ENCODE measurements at regions not wholly inside any gene's neighbourhood (a gene's known extent, or its start where the extent isn't known, plus 50 kb on each side); places are given as distances from the start of the nearest gene placed in this dataset.

DNA sequence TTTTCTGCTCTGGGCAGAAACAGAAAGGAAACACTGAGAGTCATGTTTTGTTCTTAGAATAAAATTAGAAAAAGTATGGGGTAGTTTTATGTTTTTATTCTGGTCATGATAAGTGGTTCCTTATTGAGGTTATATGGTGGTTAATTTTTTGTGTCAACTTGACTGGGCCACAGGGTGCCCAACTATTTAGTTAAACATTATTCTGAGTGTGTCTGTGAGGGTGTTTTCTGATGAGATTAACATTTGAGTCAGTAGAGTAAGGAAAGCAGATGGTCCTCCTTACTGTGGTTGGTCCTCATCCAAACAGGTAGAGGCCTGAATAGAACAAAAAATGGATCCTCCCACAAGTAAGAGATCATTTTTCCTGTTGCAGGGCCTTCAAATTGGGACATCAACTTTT, 98.9 kb downstream of the C3orf38 start:
- H3K4me3 ChIP-seq (replicated peaks; ENCODE audit: insufficient read depth, low read length), result no peak overlapping the region
- no peak for DNase-seq (ENCODE audit: low read depth in 1 of 2, low spot score in 1 of 2)
- H3K27me3 ChIP-seq (ENCODE audit: insufficient read depth, poor library complexity, severe bottlenecking), result no peaks in the 10 kb centered on the region
- no peak overlapping the region for H3K27ac ChIP-seq (replicated peaks)
- TF ChIP-seq, protein P1, sequence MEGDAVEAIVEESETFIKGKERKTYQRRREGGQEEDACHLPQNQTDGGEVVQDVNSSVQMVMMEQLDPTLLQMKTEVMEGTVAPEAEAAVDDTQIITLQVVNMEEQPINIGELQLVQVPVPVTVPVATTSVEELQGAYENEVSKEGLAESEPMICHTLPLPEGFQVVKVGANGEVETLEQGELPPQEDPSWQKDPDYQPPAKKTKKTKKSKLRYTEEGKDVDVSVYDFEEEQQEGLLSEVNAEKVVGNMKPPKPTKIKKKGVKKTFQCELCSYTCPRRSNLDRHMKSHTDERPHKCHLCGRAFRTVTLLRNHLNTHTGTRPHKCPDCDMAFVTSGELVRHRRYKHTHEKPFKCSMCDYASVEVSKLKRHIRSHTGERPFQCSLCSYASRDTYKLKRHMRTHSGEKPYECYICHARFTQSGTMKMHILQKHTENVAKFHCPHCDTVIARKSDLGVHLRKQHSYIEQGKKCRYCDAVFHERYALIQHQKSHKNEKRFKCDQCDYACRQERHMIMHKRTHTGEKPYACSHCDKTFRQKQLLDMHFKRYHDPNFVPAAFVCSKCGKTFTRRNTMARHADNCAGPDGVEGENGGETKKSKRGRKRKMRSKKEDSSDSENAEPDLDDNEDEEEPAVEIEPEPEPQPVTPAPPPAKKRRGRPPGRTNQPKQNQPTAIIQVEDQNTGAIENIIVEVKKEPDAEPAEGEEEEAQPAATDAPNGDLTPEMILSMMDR (IDR thresholded peaks at IDR 0.05; ENCODE audit: insufficient read depth, low read length), result no peak
- no peak for TF ChIP-seq GABPA (IDR thresholded peaks at IDR 0.05; ENCODE audit: low read depth)
- no peak for TF ChIP-seq POLR2AphosphoS5 (IDR thresholded peaks at IDR 0.05; ENCODE audit: low read depth)
- no peak for TF ChIP-seq REST (IDR thresholded peaks at IDR 0.05; ENCODE audit: insufficient replicate concordance, low read depth)
- TF ChIP-seq SPI1 (IDR thresholded peaks at IDR 0.05; ENCODE audit: borderline replicate concordance, low read depth), result no peak

DNA sequence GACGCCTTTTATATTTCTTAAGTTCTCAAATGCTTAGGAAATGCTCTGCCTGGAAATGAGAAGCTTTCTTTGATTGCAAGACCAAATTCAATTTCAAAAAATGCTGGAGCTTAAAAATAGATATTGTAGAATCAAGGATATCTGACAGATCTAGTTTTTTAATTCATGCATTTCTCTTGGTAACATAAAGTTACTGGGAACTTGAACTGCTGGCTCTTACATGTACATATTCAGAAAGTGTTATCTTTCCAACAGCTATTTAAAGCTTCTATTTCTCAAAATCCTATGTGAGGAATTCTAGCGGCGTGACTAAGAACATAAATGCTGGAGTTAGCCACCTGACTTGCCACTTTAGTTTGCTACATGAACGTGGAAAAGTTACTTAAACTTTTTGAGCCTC, 109.3 kb downstream of the C3orf38 start:
- no peak overlapping the region for H3K27ac ChIP-seq (replicated peaks)
- no peaks in the 10 kb centered on the region for H3K27me3 ChIP-seq (ENCODE audit: insufficient read depth, poor library complexity, severe bottlenecking)
- DNase-seq (ENCODE audit: low read depth in 1 of 2, low spot score in 1 of 2), result no peak

GRCh38 chr3:88262527-88262926, 112.8 kb downstream of the C3orf38 start:
- TF ChIP-seq GABPA (IDR thresholded peaks at IDR 0.05; ENCODE audit: low read depth) (no peak), POLR2AphosphoS5 (IDR thresholded peaks at IDR 0.05; ENCODE audit: low read depth) (no peak), SPI1 (IDR thresholded peaks at IDR 0.05; ENCODE audit: borderline replicate concordance, low read depth) (no peak)
- TF ChIP-seq, protein P1 (IDR thresholded peaks at IDR 0.05; ENCODE audit: insufficient read depth, low read length), result no peak
- no peak for DNase-seq (ENCODE audit: low read depth in 1 of 2, low spot score in 1 of 2)
- Histone ChIP-seq H3K4me3 (replicated peaks; ENCODE audit: insufficient read depth, low read length) (no peak overlapping the region), H3K27me3 (ENCODE audit: insufficient read depth, poor library complexity, severe bottlenecking) (no peaks in the 10 kb centered on the region), H3K27ac (replicated peaks) (no peak overlapping the region)

More for the DNA sequence above, 109.3 kb downstream of the C3orf38 start:
- TF ChIP-seq SPI1 (IDR thresholded peaks at IDR 0.05; ENCODE audit: borderline replicate concordance, low read depth) (no peak), POLR2AphosphoS5 (IDR thresholded peaks at IDR 0.05; ENCODE audit: low read depth) (no peak), GABPA (IDR thresholded peaks at IDR 0.05; ENCODE audit: low read depth) (no peak), REST (IDR thresholded peaks at IDR 0.05; ENCODE audit: insufficient replicate concordance, low read depth) (no peak)
- TF ChIP-seq, protein P1 (IDR thresholded peaks at IDR 0.05; ENCODE audit: insufficient read depth, low read length), result no peak
- no peak overlapping the region for H3K4me3 ChIP-seq (replicated peaks; ENCODE audit: insufficient read depth, low read length)
